H9 (cell line): ENCODE measurements at regions not wholly inside any gene's neighbourhood (a gene's known extent, or its start where the extent isn't known, plus 50 kb on each side); places are given as distances from the start of the nearest gene placed in this dataset.

Source experiments
- DNase-seq: peaks from one replicate; pipeline ENCODE4 v3.0.0-alpha.2; 2017
- H2AFZ ChIP-seq: one replicate; pipeline ENCODE4 v1.6.1; 2013; ENCODE audit warnings: mild to moderate bottlenecking, low read length, control low read depth, moderate library complexity
- H2AK5ac ChIP-seq: 2 replicates; pipeline ENCODE4 v1.6.1; 2013; ENCODE audit warnings: low read length, control low read depth, mixed read lengths; ENCODE audit not compliant: insufficient read length
- H2BK120ac ChIP-seq: one replicate; pipeline ENCODE4 v1.6.1; 2013; ENCODE audit warnings: low read depth, mild to moderate bottlenecking, low read length, control low read depth, inconsistent platforms; ENCODE audit not compliant: poor library complexity, severe bottlenecking
- H2BK12ac ChIP-seq: 2 replicates; pipeline ENCODE4 v1.6.1; 2013; ENCODE audit warnings: low read length, control low read depth, mixed read lengths, low read depth; ENCODE audit not compliant: insufficient read length
- H2BK15ac ChIP-seq: 2 replicates; pipeline ENCODE4 v1.6.1; 2013; ENCODE audit warnings: low read depth, low read length, control low read depth
- H2BK20ac ChIP-seq: one replicate; pipeline ENCODE4 v1.6.1; 2013; ENCODE audit warnings: low read depth, mild to moderate bottlenecking, low read length, control low read depth, inconsistent platforms; ENCODE audit not compliant: poor library complexity, severe bottlenecking
- H2BK5ac ChIP-seq: 2 replicates; pipeline ENCODE4 v1.6.1; 2013; ENCODE audit warnings: low read length, control low read depth, mixed read lengths; ENCODE audit not compliant: insufficient read length
- H3K14ac ChIP-seq: 2 replicates; pipeline ENCODE4 v1.6.1; 2013; ENCODE audit warnings: low read length, control low read depth; ENCODE audit not compliant: insufficient read depth
- H3K18ac ChIP-seq: 2 replicates; pipeline ENCODE4 v1.6.1; 2013; ENCODE audit warnings: low read depth, mild to moderate bottlenecking, mixed read lengths, low read length, control low read depth; ENCODE audit not compliant: insufficient read length
- H3K23ac ChIP-seq: 2 replicates; pipeline ENCODE4 v1.6.1; 2013; ENCODE audit warnings: low read length, control low read depth, mixed read lengths, low read depth; ENCODE audit not compliant: insufficient read length
- H3K23me2 ChIP-seq: 2 replicates; pipeline ENCODE4 v1.6.1; 2013; ENCODE audit warnings: low read depth, mild to moderate bottlenecking, mixed read lengths, low read length, control low read depth; ENCODE audit not compliant: insufficient read length, poor library complexity, severe bottlenecking
- H3K27ac ChIP-seq: 2 replicates; pipeline ENCODE4 v1.5.1; 2013; ENCODE audit warnings: low read length, control low read depth, mixed read lengths, low read depth; ENCODE audit not compliant: insufficient read length
- H3K27me3 ChIP-seq: 2 replicates; pipeline ENCODE4 v1.6.1; 2013; ENCODE audit warnings: low read length, control low read depth, inconsistent platforms; ENCODE audit not compliant: insufficient read depth
- H3K4ac ChIP-seq: 2 replicates; pipeline ENCODE4 v1.6.1; 2013; ENCODE audit warnings: low read depth, mild to moderate bottlenecking, control low read depth, inconsistent platforms, low read length, moderate library complexity
- H3K4me1 ChIP-seq: 2 replicates; pipeline ENCODE4 v1.6.1; 2013; ENCODE audit warnings: low read length, control low read depth, inconsistent platforms; ENCODE audit not compliant: insufficient read depth
- H3K4me2 ChIP-seq: 2 replicates; pipeline ENCODE4 v1.6.1; 2013; ENCODE audit warnings: low read length, control low read depth, mixed read lengths; ENCODE audit not compliant: insufficient read length, insufficient read depth
- H3K56ac ChIP-seq: 2 replicates; pipeline ENCODE4 v1.6.1; 2013; ENCODE audit warnings: low read depth, mild to moderate bottlenecking, mixed read lengths, low read length, control low read depth; ENCODE audit not compliant: insufficient read length
- H3K79me1 ChIP-seq: 2 replicates; pipeline ENCODE4 v1.6.1; 2013; ENCODE audit warnings: low read depth, mild to moderate bottlenecking, moderate library complexity, low read length, control low read depth, inconsistent platforms; ENCODE audit not compliant: insufficient read depth, poor library complexity, severe bottlenecking
- H3K79me2 ChIP-seq: 2 replicates; pipeline ENCODE4 v1.6.1; 2013; ENCODE audit warnings: low read length, control low read depth, inconsistent platforms; ENCODE audit not compliant: insufficient read depth
- H3K9ac ChIP-seq: 2 replicates; pipeline ENCODE4 v1.6.1; 2013; ENCODE audit warnings: low read length, control low read depth, mixed read lengths; ENCODE audit not compliant: insufficient read length; ENCODE audit errors: extremely low read depth
- H3K9me3 ChIP-seq: one replicate; pipeline ENCODE4 v1.6.1; 2013; ENCODE audit warnings: low read depth, low read length, inconsistent platforms; ENCODE audit not compliant: control insufficient read depth
- H3T11ph ChIP-seq: one replicate; pipeline ENCODE4 v1.6.1; 2013; ENCODE audit warnings: mild to moderate bottlenecking, low read length, control low read depth, inconsistent platforms
- H4K20me1 ChIP-seq: one replicate; pipeline ENCODE4 v1.6.1; 2013; ENCODE audit not compliant: control insufficient read depth, insufficient read length, insufficient read depth
- H4K5ac ChIP-seq: 2 replicates; pipeline ENCODE4 v1.6.1; 2013; ENCODE audit warnings: low read depth, mild to moderate bottlenecking, mixed read lengths, low read length, control low read depth; ENCODE audit not compliant: insufficient read length
- H4K8ac ChIP-seq: replicated peaks from 2 replicates; pipeline ENCODE4 v1.6.1; 2013; ENCODE audit warnings: low read length, control low read depth, mixed read lengths, low read depth; ENCODE audit not compliant: insufficient read length
- H4K91ac ChIP-seq: 2 replicates; pipeline ENCODE4 v1.6.1; 2013; ENCODE audit warnings: low read depth, mild to moderate bottlenecking, moderate library complexity, mixed read lengths, low read length, control low read depth; ENCODE audit not compliant: insufficient read length
- H3K27ac Mint-ChIP-seq, 3 experiments: 2 replicates in 2 of 3; 3 replicates in 1 of 3; pipeline ENCODE4 v1.8.0; 2020 to 2021; ENCODE audit warnings: mixed read lengths in 3 of 3, mild to moderate bottlenecking in 1 of 3, moderate library complexity in 1 of 3
- H3K27me3 Mint-ChIP-seq: 2 replicates; pipeline ENCODE4 v1.8.0; 2021; ENCODE audit warnings: low read depth, mild to moderate bottlenecking, moderate library complexity, mixed read lengths
- H3K36me3 Mint-ChIP-seq, 3 experiments: 2 replicates in 2 of 3; 3 replicates in 1 of 3; pipeline ENCODE4 v1.8.0; 2020 to 2021; ENCODE audit warnings: low read depth in 3 of 3, mixed read lengths in 3 of 3; ENCODE audit not compliant: insufficient read depth in 1 of 3
- H3K4me1 Mint-ChIP-seq, 2 experiments: 2 replicates each; pipeline ENCODE4 v1.8.0; 2020; ENCODE audit warnings: mixed read lengths in 2 of 2
- H3K4me3 Mint-ChIP-seq, 2 experiments: 2 replicates in 1 of 2; 3 replicates in 1 of 2; pipeline ENCODE4 v1.8.0; 2020 to 2021; ENCODE audit warnings: mild to moderate bottlenecking in 2 of 2, mixed read lengths in 2 of 2, moderate library complexity in 1 of 2
- H3K9me3 Mint-ChIP-seq, 2 experiments: 2 replicates in 1 of 2; 3 replicates in 1 of 2; pipeline ENCODE4 v1.8.0; 2020; ENCODE audit warnings: mild to moderate bottlenecking in 2 of 2, mixed read lengths in 2 of 2, moderate library complexity in 1 of 2
- WGBS: extraction: QIAGEN DNeasy Blood & Tissue Kit; methylation state at CpG from one replicate; pipeline ENCODE4 v1.1.7; 2013; ENCODE audit warnings: missing lambda C conversion rate, low lambda C conversion rate, mixed read lengths; ENCODE audit not compliant: insufficient read length; ENCODE audit errors: extremely low coverage; 5-methylcytosine and 5-hydroxymethylcytosine counted together
- TF ChIP-seq, protein P1 (sequence below): fragments of 200-600 bp; sonication (generic); conservative IDR thresholded peaks from 3 replicates; pipeline ENCODE4 v1.8.0; 2021; ENCODE audit warnings: antibody characterized with exemption, mild to moderate bottlenecking

DNA sequence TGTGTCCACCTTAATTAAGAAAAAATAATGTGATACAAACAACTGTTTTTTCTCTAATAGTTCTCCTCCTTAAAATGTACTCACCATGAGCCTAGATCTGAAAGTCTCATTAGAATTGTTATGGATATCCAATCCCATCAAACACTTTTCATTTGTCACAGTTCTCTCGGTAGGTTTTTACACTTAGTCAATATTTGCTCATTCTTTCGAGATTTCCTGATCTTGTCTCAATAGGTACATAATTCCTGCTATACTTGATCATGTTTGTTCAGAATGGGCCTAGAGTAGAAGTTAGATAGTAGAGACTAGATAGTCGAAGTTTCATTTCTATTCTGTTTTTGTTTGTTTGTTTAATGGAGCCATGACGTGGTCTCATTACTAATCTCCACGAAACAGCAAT is 2005.7 kb downstream of the NCAM2 start:
- Histone ChIP-seq H3K4me1 (no peaks in the 10 kb centered on the region), H3K4me2 (no peak overlapping the region), H2BK15ac (no peak overlapping the region), H3K27me3 (no peaks in the 10 kb centered on the region), H3K9me3 (no peaks in the 10 kb centered on the region), H2AFZ (no peak overlapping the region), H3K27ac (no peak overlapping the region), H4K20me1 (no peaks in the 10 kb centered on the region), H2BK20ac (no peak overlapping the region), H3K56ac (no peak overlapping the region), H3K14ac (no peak overlapping the region), H2BK5ac (no peak overlapping the region), H3K79me2 (no peaks in the 10 kb centered on the region), H3K4ac (no peak overlapping the region), H2BK120ac (no peak overlapping the region), H4K5ac (no peak overlapping the region), H3K79me1 (no peaks in the 10 kb centered on the region), H3K9ac (no peak overlapping the region), H3T11ph (no peak overlapping the region), H4K8ac (no peak overlapping the region), H2BK12ac (no peak overlapping the region), H3K18ac (no peak overlapping the region), H3K23ac (no peak overlapping the region), H3K23me2 (no peaks in the 10 kb centered on the region), H4K91ac (no peak overlapping the region), H2AK5ac (no peak overlapping the region)
- Mint-ChIP-seq H3K36me3 (no peaks in the 10 kb centered on the region), H3K9me3 (no peaks in the 10 kb centered on the region), H3K4me3 (no peak overlapping the region), H3K27me3 (no peaks in the 10 kb centered on the region), H3K4me1 (peaks cover 2 to 3% of the 10 kb centered on the region in 2 experiments; a peak in 3 of 4 replicates), H3K27ac (no peak overlapping the region; a peak in 1 of 7 replicates)
- no peak for DNase-seq
- TF ChIP-seq, protein P1, sequence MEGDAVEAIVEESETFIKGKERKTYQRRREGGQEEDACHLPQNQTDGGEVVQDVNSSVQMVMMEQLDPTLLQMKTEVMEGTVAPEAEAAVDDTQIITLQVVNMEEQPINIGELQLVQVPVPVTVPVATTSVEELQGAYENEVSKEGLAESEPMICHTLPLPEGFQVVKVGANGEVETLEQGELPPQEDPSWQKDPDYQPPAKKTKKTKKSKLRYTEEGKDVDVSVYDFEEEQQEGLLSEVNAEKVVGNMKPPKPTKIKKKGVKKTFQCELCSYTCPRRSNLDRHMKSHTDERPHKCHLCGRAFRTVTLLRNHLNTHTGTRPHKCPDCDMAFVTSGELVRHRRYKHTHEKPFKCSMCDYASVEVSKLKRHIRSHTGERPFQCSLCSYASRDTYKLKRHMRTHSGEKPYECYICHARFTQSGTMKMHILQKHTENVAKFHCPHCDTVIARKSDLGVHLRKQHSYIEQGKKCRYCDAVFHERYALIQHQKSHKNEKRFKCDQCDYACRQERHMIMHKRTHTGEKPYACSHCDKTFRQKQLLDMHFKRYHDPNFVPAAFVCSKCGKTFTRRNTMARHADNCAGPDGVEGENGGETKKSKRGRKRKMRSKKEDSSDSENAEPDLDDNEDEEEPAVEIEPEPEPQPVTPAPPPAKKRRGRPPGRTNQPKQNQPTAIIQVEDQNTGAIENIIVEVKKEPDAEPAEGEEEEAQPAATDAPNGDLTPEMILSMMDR: no peak
- WGBS: no CpG with 5 or more reads among the region's 5 CpGs
